ENCODE measurements at regions not wholly inside any gene's neighbourhood (a gene's known extent, or its start where the extent isn't known, plus 50 kb on each side); places are given as distances from the start of the nearest gene placed in this dataset.

- no peak for DNase-seq
Measured at GRCh38 chr6:88558981-88559380, 392.8 kb upstream of the CNR1 start.

GRCh38 chr6:88556663-88557062, 390.5 kb upstream of the CNR1 start:
- no peak for DNase-seq

GRCh38 chr6:88548891-88549505, 382.9 kb upstream of the CNR1 start:
- no peak for DNase-seq

GRCh38 chr6:88547768-88548167, 381.6 kb upstream of the CNR1 start:
- no peak for DNase-seq

- DNase-seq: no peak
Measured at GRCh38 chr6:88545991-88546390, 379.8 kb upstream of the CNR1 start.

GRCh38 chr6:88544986-88545612, 379.0 kb upstream of the CNR1 start:
- DNase-seq: no peak

GRCh38 chr6:88539295-88539764, 373.2 kb upstream of the CNR1 start:
- no peak for DNase-seq

- no peak for DNase-seq
Measured at GRCh38 chr6:88538840-88539239, 372.7 kb upstream of the CNR1 start.

- DNase-seq: no peak
Measured at GRCh38 chr6:88538130-88538706, 372.1 kb upstream of the CNR1 start.

GRCh38 chr6:88536071-88536625, 370.0 kb upstream of the CNR1 start:
- DNase-seq: no peak

GRCh38 chr6:88535306-88535705, 369.2 kb upstream of the CNR1 start:
- DNase-seq: peak in 1 of 2 donors; percentile 9

GRCh38 chr6:88532241-88532860, 366.2 kb upstream of the CNR1 start:
- no peak for DNase-seq

- no peak for DNase-seq
Measured at GRCh38 chr6:88529726-88530125, 363.6 kb upstream of the CNR1 start.

GRCh38 chr6:88520445-88520844, 354.3 kb upstream of the CNR1 start:
- DNase-seq: no peak

GRCh38 chr6:88520017-88520338, 353.8 kb upstream of the CNR1 start:
- no peak for DNase-seq

- DNase-seq: no peak
Measured at GRCh38 chr6:88519301-88520016, 353.3 kb upstream of the CNR1 start.

GRCh38 chr6:88517737-88518136, 351.6 kb upstream of the CNR1 start:
- no peak for DNase-seq

- DNase-seq: no peak
Measured at GRCh38 chr6:88513920-88514319, 347.8 kb upstream of the CNR1 start.

- DNase-seq: peak; percentile 54 to 63
Measured at GRCh38 chr6:88513471-88513870, 347.3 kb upstream of the CNR1 start.

GRCh38 chr6:88512951-88513350, 346.8 kb upstream of the CNR1 start:
- no peak for DNase-seq

GRCh38 chr6:88502391-88502790, 336.2 kb upstream of the CNR1 start:
- DNase-seq: no peak

GRCh38 chr6:88499845-88500699, 333.9 kb upstream of the CNR1 start:
- no peak for DNase-seq

Data from inflammatory macrophage (primary cell).